ENCODE measurements at regions not wholly inside any gene's neighbourhood (a gene's known extent, or its start where the extent isn't known, plus 50 kb on each side); places are given as distances from the start of the nearest gene placed in this dataset.

GRCh38 chr17:74148446-74148845, 55.0 kb upstream of the RPL38 start:
- ChIA-PET CTCF (no interaction called here), POLR2A (no interaction called here)
- no peak overlapping the region for H3K4me3 Mint-ChIP-seq
- H3K27me3 Mint-ChIP-seq = peaks cover 10% of the 10 kb centered on the region
- peaks cover 8% of the 10 kb centered on the region for H3K9me3 Mint-ChIP-seq
- peaks cover 4% of the 10 kb centered on the region for H3K36me3 Mint-ChIP-seq (ENCODE audit: low read depth)
- H3K27ac Mint-ChIP-seq = no peak overlapping the region
- no peak for DNase-seq
- no peaks in the 10 kb centered on the region for H3K4me1 Mint-ChIP-seq

- Mint-ChIP-seq H3K4me1 (no peaks in the 10 kb centered on the region), H3K27ac (no peak overlapping the region), H3K4me3 (no peak overlapping the region), H3K27me3 (peaks cover 10% of the 10 kb centered on the region), H3K9me3 (peaks cover 5% of the 10 kb centered on the region), H3K36me3 (ENCODE audit: low read depth) (peaks cover under 1% of the 10 kb centered on the region)
- DNase-seq = no peak
- CTCF ChIA-PET = no interaction called here
- POLR2A ChIA-PET = no interaction called here
Measured at GRCh38 chr17:74148901-74149596, 54.4 kb upstream of the RPL38 start.

GRCh38 chr17:74149597-74150427, 53.7 kb upstream of the RPL38 start:
- Mint-ChIP-seq H3K36me3 (ENCODE audit: low read depth) (no peaks in the 10 kb centered on the region), H3K4me1 (no peaks in the 10 kb centered on the region), H3K27ac (no peak overlapping the region), H3K9me3 (no peaks in the 10 kb centered on the region), H3K4me3 (no peak overlapping the region), H3K27me3 (peaks cover 10% of the 10 kb centered on the region)
- ChIA-PET POLR2A (no interaction called here), CTCF (no interaction called here)
- DNase-seq = no peak

- Mint-ChIP-seq H3K4me3 (no peak overlapping the region), H3K36me3 (ENCODE audit: low read depth) (no peaks in the 10 kb centered on the region), H3K27me3 (peaks cover 13% of the 10 kb centered on the region), H3K9me3 (no peaks in the 10 kb centered on the region), H3K4me1 (no peaks in the 10 kb centered on the region), H3K27ac (no peak overlapping the region)
- POLR2A ChIA-PET = no interaction called here
- DNase-seq = no peak
- CTCF ChIA-PET = no interaction called here
Measured at GRCh38 chr17:74150428-74151025, 53.0 kb upstream of the RPL38 start.

GRCh38 chr17:74151551-74152315, 51.7 kb upstream of the RPL38 start:
- Mint-ChIP-seq H3K36me3 (ENCODE audit: low read depth) (no peaks in the 10 kb centered on the region), H3K27me3 (peaks cover 13% of the 10 kb centered on the region), H3K27ac (no peak overlapping the region), H3K4me3 (no peak overlapping the region), H3K9me3 (no peaks in the 10 kb centered on the region), H3K4me1 (no peaks in the 10 kb centered on the region)
- no peak for DNase-seq
- ChIA-PET POLR2A (no interaction called here), CTCF (no interaction called here)

- Mint-ChIP-seq H3K36me3 (ENCODE audit: low read depth) (no peaks in the 10 kb centered on the region), H3K9me3 (no peaks in the 10 kb centered on the region), H3K27me3 (peaks cover 13% of the 10 kb centered on the region), H3K4me3 (no peak overlapping the region), H3K4me1 (no peaks in the 10 kb centered on the region), H3K27ac (no peak overlapping the region)
- no peak for DNase-seq
- CTCF ChIA-PET = no interaction called here
- POLR2A ChIA-PET = no interaction called here
Measured at GRCh38 chr17:74152591-74153455, 50.7 kb upstream of the RPL38 start.

- CTCF ChIA-PET = no interaction called here
- peaks cover 13% of the 10 kb centered on the region for H3K27me3 Mint-ChIP-seq
- no peaks in the 10 kb centered on the region for H3K36me3 Mint-ChIP-seq (ENCODE audit: low read depth)
- no peak for DNase-seq
- H3K27ac Mint-ChIP-seq = no peak overlapping the region
- H3K4me1 Mint-ChIP-seq = no peaks in the 10 kb centered on the region
- POLR2A ChIA-PET = no interaction called here
- no peak overlapping the region for H3K4me3 Mint-ChIP-seq
- H3K9me3 Mint-ChIP-seq = no peaks in the 10 kb centered on the region
Measured at GRCh38 chr17:74153456-74153810, 50.0 kb upstream of the RPL38 start.
